ENCODE measurements at regions not wholly inside any gene's neighbourhood (a gene's known extent, or its start where the extent isn't known, plus 50 kb on each side); places are given as distances from the start of the nearest gene placed in this dataset.

- H3K23ac ChIP-seq (ENCODE audit: insufficient read length) = no peak overlapping the region
- H3K79me1 ChIP-seq (ENCODE audit: low read depth, low read length) = no peaks in the 10 kb centered on the region
- H3K9ac ChIP-seq (replicated peaks in 1 of 4; ENCODE audit: extremely low read depth in 1 of 4, low read depth in 3 of 4, low read length in 3 of 4) = no peak overlapping the region
- no peak overlapping the region for H3K4ac ChIP-seq (replicated peaks; ENCODE audit: insufficient read length, low read depth, low read length)
- POLR2A ChIA-PET (ENCODE audit: partially characterized antibody) = interaction anchor here (0.9 kb wide), 1 partner anchor 10 kb away, joined by 3 read pairs; no protein-coding TSS in a partner anchor
- no peak overlapping the region for H3K27ac ChIP-seq (ENCODE audit: low read depth, low read length)
- FAIRE-seq (no peak), DNase-seq (ENCODE audit: low read depth in 1 of 2, low spot score in 2 of 2) (no peak)
- H3K18ac ChIP-seq (ENCODE audit: extremely low read depth, low read length) = no peak overlapping the region
- no peak overlapping the region for H3K4me2 ChIP-seq (ENCODE audit: insufficient read depth in 1 of 2, low read depth in 2 of 2, low read length in 2 of 2)
- no peak overlapping the region for H2BK12ac ChIP-seq (ENCODE audit: low read depth, low read length)
- no peak overlapping the region for H4K5ac ChIP-seq (ENCODE audit: insufficient read length, low read depth, low read length)
- H3K27me3 ChIP-seq (replicated peaks in 1 of 4; ENCODE audit: control insufficient read depth in 3 of 4, extremely low read depth in 1 of 4, insufficient read depth in 3 of 4, low read length in 3 of 4) = no peaks in the 10 kb centered on the region; a peak in 2 of 7 replicates
- H3K79me2 ChIP-seq (ENCODE audit: control insufficient read depth in 1 of 2, insufficient read depth in 2 of 2, low read length in 2 of 2) = no peaks in the 10 kb centered on the region
- no peak overlapping the region for H3K4me3 ChIP-seq (ENCODE audit: extremely low read depth in 1 of 4, insufficient read depth in 2 of 4, low read depth in 3 of 4, low read length in 4 of 4)
- CTCF ChIA-PET (ENCODE audit: partially characterized antibody) = interaction anchor here (1.2 kb wide), 1 partner anchor 143 kb away, joined by 3 read pairs; no protein-coding TSS in a partner anchor
- H2AFZ ChIP-seq (ENCODE audit: low read length) = no peak overlapping the region
- no peak overlapping the region for H3K14ac ChIP-seq (ENCODE audit: insufficient read length)
- no peaks in the 10 kb centered on the region for H4K20me1 ChIP-seq (replicated peaks in 1 of 2; ENCODE audit: control insufficient read depth in 1 of 2, insufficient read depth in 2 of 2, low read length in 2 of 2)
- WGBS, 2 experiments (ENCODE audit: extremely low coverage in 1 of 2, insufficient coverage in 1 of 2, insufficient read length in 1 of 2, insufficient replicate concordance in 2 of 2, low coverage in 1 of 2, low lambda C conversion rate in 2 of 2, missing lambda C conversion rate in 1 of 2) = 90% methylated on average over 12 of the region's 12 CpGs; no CpG with 5 or more reads in 1 of the 2 experiments
- H3K36me3 ChIP-seq (ENCODE audit: control insufficient read depth in 2 of 4, insufficient read depth in 4 of 4, low read length in 3 of 4) = no peaks in the 10 kb centered on the region
- no peaks in the 10 kb centered on the region for H3K9me3 ChIP-seq (ENCODE audit: insufficient read depth in 2 of 2, low read depth in 1 of 2, low read length in 1 of 2)
- H2BK20ac ChIP-seq (ENCODE audit: low read length) = no peak overlapping the region
- no peak overlapping the region for H3K56ac ChIP-seq (replicated peaks; ENCODE audit: insufficient read length, low read depth, low read length)
- H2BK5ac ChIP-seq (ENCODE audit: low read depth, low read length) = no peak overlapping the region
- peak overlapping the region; percentile 15; the same call in 1 of the 2 replicates for H4K8ac ChIP-seq (ENCODE audit: extremely low read depth, insufficient read depth, low read length)
- H3K23me2 ChIP-seq (ENCODE audit: low read depth, low read length) = no peaks in the 10 kb centered on the region
- H2BK120ac ChIP-seq (replicated peaks; ENCODE audit: low read depth, low read length) = no peak overlapping the region
- peaks cover 0 to 2% (median 0%) of the 10 kb centered on the region in 4 experiments; a peak in 1 of 7 replicates for H3K4me1 ChIP-seq (replicated peaks in 1 of 4; ENCODE audit: control insufficient read depth in 3 of 4, insufficient read depth in 4 of 4, low read length in 3 of 4)
- H2AK5ac ChIP-seq (ENCODE audit: low read depth, low read length) = no peak overlapping the region
- no peak overlapping the region for H4K91ac ChIP-seq (replicated peaks; ENCODE audit: insufficient read length, low read length)
- H2BK15ac ChIP-seq (ENCODE audit: low read length) = no peak overlapping the region
- no peak for TF ChIP-seq BACH1 (IDR thresholded peaks at IDR 0.05; ENCODE audit: low read length)
- no peak for TF ChIP-seq SUZ12 (IDR thresholded peaks at IDR 0.05; ENCODE audit: low read length)
- no peak for TF ChIP-seq SP1 (IDR thresholded peaks at IDR 0.05; ENCODE audit: low read depth, low read length)
- no peak for TF ChIP-seq MAX (IDR thresholded peaks at IDR 0.05)
- TF ChIP-seq, protein P1, sequence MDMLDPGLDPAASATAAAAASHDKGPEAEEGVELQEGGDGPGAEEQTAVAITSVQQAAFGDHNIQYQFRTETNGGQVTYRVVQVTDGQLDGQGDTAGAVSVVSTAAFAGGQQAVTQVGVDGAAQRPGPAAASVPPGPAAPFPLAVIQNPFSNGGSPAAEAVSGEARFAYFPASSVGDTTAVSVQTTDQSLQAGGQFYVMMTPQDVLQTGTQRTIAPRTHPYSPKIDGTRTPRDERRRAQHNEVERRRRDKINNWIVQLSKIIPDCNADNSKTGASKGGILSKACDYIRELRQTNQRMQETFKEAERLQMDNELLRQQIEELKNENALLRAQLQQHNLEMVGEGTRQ (IDR thresholded peaks at IDR 0.05; ENCODE audit: low read length) = no peak
- TF ChIP-seq GTF2F1 (IDR thresholded peaks at IDR 0.05; ENCODE audit: borderline replicate concordance, low read depth, low read length) = no peak
- no peak for TF ChIP-seq TCF12 (IDR thresholded peaks at IDR 0.05; ENCODE audit: low read depth, low read length)
- no peak for TF ChIP-seq RXRA (IDR thresholded peaks at IDR 0.05; ENCODE audit: insufficient read depth, low read depth, low read length)
- no peak for TF ChIP-seq TAF1 (IDR thresholded peaks at IDR 0.05; ENCODE audit: low read depth, low read length)
- TF ChIP-seq SIN3A (conservative IDR thresholded peaks at IDR 0.05 in 1 of 2, IDR thresholded peaks at IDR 0.05 in 1 of 2; ENCODE audit: low read depth in 1 of 2, low read length in 2 of 2) = no peak
- no peak for TF ChIP-seq EGR1 (IDR thresholded peaks at IDR 0.05; ENCODE audit: borderline replicate concordance, low read depth, low read length)
- TF ChIP-seq BRCA1 (IDR thresholded peaks at IDR 0.05; ENCODE audit: low read depth, low read length) = no peak
- no peak for TF ChIP-seq JUN (IDR thresholded peaks at IDR 0.05; ENCODE audit: low read depth, low read length)
- no peak for TF ChIP-seq POLR2AphosphoS5 (IDR thresholded peaks at IDR 0.05; ENCODE audit: low read depth, low read length)
- no peak for TF ChIP-seq CREB1 (IDR thresholded peaks at IDR 0.05)
Observed at GRCh38 chr17:73865831-73866230, 221.6 kb upstream of the SDK2 start.
